HUES6 (cell line): ENCODE measurements at regions not wholly inside any gene's neighbourhood (a gene's known extent, or its start where the extent isn't known, plus 50 kb on each side); places are given as distances from the start of the nearest gene placed in this dataset.

Source experiments
- H3K27ac ChIP-seq: 2 replicates; pipeline ENCODE4 v1.7.0; 2013; ENCODE audit warnings: low read depth, mild to moderate bottlenecking, low read length, inconsistent platforms
- H3K27me3 ChIP-seq: 2 replicates; pipeline ENCODE4 v1.6.1; 2013; ENCODE audit warnings: low read length; ENCODE audit not compliant: control insufficient read depth, insufficient read depth
- H3K36me3 ChIP-seq: 2 replicates; pipeline ENCODE4 v1.6.1; 2013; ENCODE audit warnings: low read length; ENCODE audit not compliant: control insufficient read depth, insufficient read depth
- H3K4me1 ChIP-seq: 2 replicates; pipeline ENCODE4 v1.6.1; 2013; ENCODE audit warnings: low read length; ENCODE audit not compliant: control insufficient read depth, insufficient read depth
- H3K4me3 ChIP-seq: 2 replicates; pipeline ENCODE4 v1.5.1; 2013; ENCODE audit warnings: low read depth, low read length
- H3K9ac ChIP-seq: one replicate; pipeline ENCODE4 v1.6.1; 2013; ENCODE audit warnings: mild to moderate bottlenecking, low read length
- H3K9me3 ChIP-seq: 2 replicates; pipeline ENCODE4 v1.6.1; 2013; ENCODE audit warnings: low read depth, low read length; ENCODE audit not compliant: control insufficient read depth, insufficient read depth

DNA sequence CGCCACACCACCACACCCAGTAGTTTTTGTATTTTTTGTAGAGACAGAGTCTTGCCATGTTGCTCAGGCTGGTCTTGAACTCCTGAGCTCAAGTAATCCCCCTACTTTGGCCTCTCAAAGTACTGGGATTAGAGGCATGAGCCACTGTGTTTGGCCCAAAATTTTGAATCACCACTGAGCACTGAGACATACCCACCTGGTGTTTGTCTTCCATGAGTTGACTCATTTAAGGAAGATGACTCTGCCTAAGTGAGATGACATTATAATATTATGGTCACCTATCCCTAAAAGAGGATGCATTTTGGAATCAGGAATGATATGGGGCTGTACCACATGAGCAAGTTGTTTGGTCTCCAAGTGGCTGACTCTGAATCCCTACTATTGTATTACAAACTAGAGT lies 54.6 kb upstream of the RNF217 start:
- H3K9me3 ChIP-seq: peaks cover 2% of the 10 kb centered on the region; the same call in 1 of the 2 replicates
- H3K27ac ChIP-seq: no peak overlapping the region
- H3K9ac ChIP-seq: no peak overlapping the region
- no peaks in the 10 kb centered on the region for H3K36me3 ChIP-seq
- H3K27me3 ChIP-seq: no peaks in the 10 kb centered on the region
- H3K4me3 ChIP-seq: no peak overlapping the region
- no peaks in the 10 kb centered on the region for H3K4me1 ChIP-seq
